IMR-90 (cell line): ENCODE measurements at regions not wholly inside any gene's neighbourhood (a gene's known extent, or its start where the extent isn't known, plus 50 kb on each side); places are given as distances from the start of the nearest gene placed in this dataset.

Source experiments
- ATAC-seq: fragments of 200-7000 bp; cut with Tn5 transposase; 2 replicates; pipeline ENCODE4 v1.9.1; 2020; ENCODE audit warnings: low read depth, mild to moderate bottlenecking, moderate library complexity
- BruUV-seq: library from RNA; stranded (reverse); fragments of 400-500 nt; replicated peaks from 2 replicates; lab custom pipeline; 2021; lab: Mats Ljungman, UMichigan
- CTCF ChIA-PET: fragments of 300-600 bp; formaldehyde crosslinking; extraction: SDS; loops from one replicate; lab custom pipeline; 2021; ENCODE audit warnings: antibody characterized with exemption; lab: Yijun Ruan, JAX
- POLR2A ChIA-PET: fragments of 300-600 bp; sonication (Branson Sonifier 250); formaldehyde crosslinking; loops from one replicate; lab custom pipeline; 2022; ENCODE audit warnings: antibody characterized with exemption; ENCODE audit not compliant: unreplicated experiment; lab: Charles Lee
- DNase-seq: peaks from one replicate; pipeline ENCODE4 v3.0.0; 2013
- H2AFZ ChIP-seq: replicated peaks from 2 replicates; pipeline ENCODE3; 2013; ENCODE audit warnings: low read length, mild to moderate bottlenecking; ENCODE audit not compliant: poor library complexity
- H2AK5ac ChIP-seq: 2 replicates; pipeline ENCODE4 v1.6.1; 2013; ENCODE audit warnings: low read depth, low read length, inconsistent platforms
- H2AK9ac ChIP-seq: replicated peaks from 2 replicates; pipeline ENCODE3; 2013; ENCODE audit warnings: mild to moderate bottlenecking, low read depth, low read length, moderate library complexity; ENCODE audit not compliant: poor library complexity
- H2BK120ac ChIP-seq: 2 replicates; pipeline ENCODE4 v1.6.1; 2013; ENCODE audit warnings: low read depth, low read length, inconsistent platforms
- H2BK15ac ChIP-seq: 3 replicates; pipeline ENCODE4 v1.6.1; 2013; ENCODE audit warnings: low read depth, low read length, inconsistent platforms
- H2BK20ac ChIP-seq: 2 replicates; pipeline ENCODE4 v1.6.1; 2013; ENCODE audit warnings: low read depth, mild to moderate bottlenecking, inconsistent platforms, low read length, moderate library complexity
- H2BK5ac ChIP-seq: 2 replicates; pipeline ENCODE4 v1.6.1; 2013; ENCODE audit warnings: mild to moderate bottlenecking, low read depth, low read length, inconsistent platforms; ENCODE audit not compliant: poor library complexity, severe bottlenecking
- H3K14ac ChIP-seq: replicated peaks from 2 replicates; pipeline ENCODE4 v1.6.1; 2013; ENCODE audit warnings: low read depth, low read length, inconsistent platforms
- H3K18ac ChIP-seq: 2 replicates; pipeline ENCODE4 v1.6.1; 2013; ENCODE audit warnings: low read depth, low read length, control low read depth
- H3K23ac ChIP-seq: 2 replicates; pipeline ENCODE4 v1.6.1; 2013; ENCODE audit warnings: low read depth, low read length, inconsistent platforms
- H3K27ac ChIP-seq: 2 replicates; pipeline ENCODE4 v1.5.1; 2013; ENCODE audit warnings: mild to moderate bottlenecking, control low read depth, low read length; ENCODE audit not compliant: insufficient read depth
- H3K27me3 ChIP-seq: 2 replicates; pipeline ENCODE4 v1.6.1; 2013; ENCODE audit warnings: low read length; ENCODE audit not compliant: control insufficient read depth, insufficient read depth
- H3K36me3 ChIP-seq: 2 replicates; pipeline ENCODE4 v1.6.1; 2013; ENCODE audit warnings: low read length, mixed read lengths; ENCODE audit not compliant: control insufficient read depth, insufficient read depth
- H3K4ac ChIP-seq: 2 replicates; pipeline ENCODE4 v1.6.1; 2013; ENCODE audit warnings: low read depth, low read length, inconsistent platforms
- H3K4me1 ChIP-seq: 2 replicates; pipeline ENCODE4 v1.6.1; 2013; ENCODE audit warnings: low read length, mixed read lengths; ENCODE audit not compliant: control insufficient read depth, insufficient read depth
- H3K4me2 ChIP-seq: 2 replicates; pipeline ENCODE4 v1.6.1; 2013; ENCODE audit warnings: low read depth, mild to moderate bottlenecking, control low read depth, low read length, moderate library complexity
- H3K4me3 ChIP-seq: 2 replicates; pipeline ENCODE4 v1.5.1; 2013; ENCODE audit warnings: low read depth, mild to moderate bottlenecking, control low read depth, low read length, moderate library complexity; ENCODE audit not compliant: insufficient read depth
- H3K56ac ChIP-seq: 2 replicates; pipeline ENCODE4 v1.6.1; 2013; ENCODE audit warnings: low read length, inconsistent platforms; ENCODE audit not compliant: insufficient read depth; ENCODE audit errors: extremely low read depth
- H3K79me1 ChIP-seq, 2 experiments: 2 replicates each; pipeline ENCODE4 v1.6.1; 2013; ENCODE audit warnings: low read length in 2 of 2, inconsistent platforms in 1 of 2, low read depth in 1 of 2
- H3K9ac ChIP-seq: 2 replicates; pipeline ENCODE4 v1.6.1; 2013; ENCODE audit warnings: low read depth, low read length, control low read depth
- H3K9me1 ChIP-seq: 2 replicates; pipeline ENCODE4 v1.6.1; 2013; ENCODE audit warnings: low read length, inconsistent platforms; ENCODE audit not compliant: insufficient read depth
- H3K9me3 ChIP-seq: 2 replicates; pipeline ENCODE4 v1.6.1; 2013; ENCODE audit warnings: low read length; ENCODE audit not compliant: control insufficient read depth, insufficient read depth
- H4K20me1 ChIP-seq: 2 replicates; pipeline ENCODE4 v1.6.1; 2013; ENCODE audit warnings: low read length, inconsistent platforms; ENCODE audit not compliant: insufficient read depth
- H4K5ac ChIP-seq: 2 replicates; pipeline ENCODE4 v1.6.1; 2013; ENCODE audit warnings: mild to moderate bottlenecking, low read depth, low read length, control low read depth
- H4K8ac ChIP-seq, 2 experiments: 2 replicates each; pipeline ENCODE4 v1.6.1; 2013; ENCODE audit warnings: low read depth in 2 of 2, low read length in 2 of 2, control low read depth in 1 of 2, inconsistent platforms in 1 of 2
- H4K91ac ChIP-seq: 2 replicates; pipeline ENCODE4 v1.6.1; 2013; ENCODE audit warnings: low read depth, low read length, inconsistent platforms; ENCODE audit not compliant: insufficient read depth
- MAFK ChIP-seq: IDR thresholded peaks from 2 replicates; pipeline ENCODE4 v1.6.1; 2012; ENCODE audit warnings: low read depth, low read length, improper control_type of control experiment
- USF2 ChIP-seq: fragments of 150-350 bp; IDR thresholded peaks from 2 replicates; pipeline ENCODE4 v1.6.1; 2017; ENCODE audit warnings: mild to moderate bottlenecking, antibody characterized with exemption, low read length, low read depth
- WGBS, 2 experiments: methylation state at CpG; one replicate each; pipeline versions ENCODE4 v1.1.5 to v1.1.7; 2013; ENCODE audit warnings: missing lambda C conversion rate in 2 of 2; ENCODE audit not compliant: insufficient read length in 1 of 2; ENCODE audit errors: extremely low coverage in 2 of 2; 5-methylcytosine and 5-hydroxymethylcytosine counted together
- dilution Hi-C: fragments of 300-500 bp; cut with HindIII; formaldehyde crosslinking; loops from one replicate; pipeline ENCODE4 v1.14.3; 2018; ENCODE audit warnings: low sequenced_read_pairs; ENCODE audit not compliant: unreplicated experiment
- in situ Hi-C: fragments of 300-500 bp; cut with MboI; formaldehyde crosslinking; loops from 3 replicates; pipeline ENCODE4 v1.14.3; 2019; ENCODE audit warnings: low sequenced_read_pairs, inconsistent platforms, mixed read lengths
- intact Hi-C: fragments of 100-400 bp; cut with micrococcal nuclease; formaldehyde crosslinking; loops from 2 replicates; pipeline ENCODE4 v1.10.0; 2022

GRCh38 chr1:95620076-95620475 is 386.1 kb downstream of the RWDD3 start:
- no peak overlapping the region for H2AK9ac ChIP-seq
- DNase-seq (no peak), ATAC-seq (no peak)
- H3K4ac ChIP-seq: no peak overlapping the region
- H4K20me1 ChIP-seq: no peaks in the 10 kb centered on the region
- no peaks in the 10 kb centered on the region for H3K4me1 ChIP-seq
- no peaks in the 10 kb centered on the region for H3K9me1 ChIP-seq
- H4K91ac ChIP-seq: no peak overlapping the region
- no peak overlapping the region for H2AK5ac ChIP-seq
- no peak overlapping the region for H3K27ac ChIP-seq
- no peaks in the 10 kb centered on the region for H3K9me3 ChIP-seq
- ChIA-PET CTCF (no interaction called here), POLR2A (no interaction called here)
- H3K79me1 ChIP-seq: no peaks in the 10 kb centered on the region
- H3K4me2 ChIP-seq: no peak overlapping the region
- dilution Hi-C loops: no loop called here
- H2BK20ac ChIP-seq: no peak overlapping the region
- no peak overlapping the region for H2AFZ ChIP-seq
- BruUV-seq: no TSS peak
- no peak overlapping the region for H2BK15ac ChIP-seq
- no peak overlapping the region for H3K23ac ChIP-seq
- no peak overlapping the region for H3K18ac ChIP-seq
- H3K27me3 ChIP-seq: no peaks in the 10 kb centered on the region
- no peak for TF ChIP-seq USF2
- TF ChIP-seq MAFK: 0 out of 2 replicates have a peak, but pooled peaks have one; percentile 32
- H4K5ac ChIP-seq: no peak overlapping the region
- H3K9ac ChIP-seq: no peak overlapping the region
- H4K8ac ChIP-seq: no peak overlapping the region
- intact Hi-C loops: no loop called here
- WGBS, 2 experiments: 87 to 100% methylated on average over 1 to 4 of the region's 5 CpGs
- H2BK120ac ChIP-seq: no peak overlapping the region
- H3K14ac ChIP-seq: no peak overlapping the region
- no peak overlapping the region for H3K4me3 ChIP-seq
- no peak overlapping the region for H3K56ac ChIP-seq
- H2BK5ac ChIP-seq: no peak overlapping the region
- no peaks in the 10 kb centered on the region for H3K36me3 ChIP-seq
- in situ Hi-C loops: no loop called here
